GM13976 (cell line): ENCODE measurements at regions not wholly inside any gene's neighbourhood (a gene's known extent, or its start where the extent isn't known, plus 50 kb on each side); places are given as distances from the start of the nearest gene placed in this dataset.

Experiments used
- DNase-seq: peaks from one replicate; pipeline ENCODE4 v3.0.0; 2012; ENCODE audit warnings: low spot score
- CTCF ChIP-seq: IDR thresholded peaks from 2 replicates; pipeline ENCODE4 v1.5.1; 2012; ENCODE audit warnings: borderline replicate concordance, mild to moderate bottlenecking; ENCODE audit not compliant: insufficient read depth; ENCODE audit errors: extremely low read depth, missing control alignments, control extremely low read depth
- in situ Hi-C: fragments of 300-500 bp; cut with MboI; formaldehyde crosslinking; loops from one replicate; pipeline ENCODE4 v1.12.0; 2022; ENCODE audit warnings: low sequenced_read_pairs, mixed read lengths, inconsistent platforms; ENCODE audit not compliant: unreplicated experiment

- in situ Hi-C loops, result no loop called here
- no peak for DNase-seq
- TF ChIP-seq CTCF, result no peak
These were observed 277.6 kb downstream of the BCOR start for GRCh38 chrX:39819921-39820849.

GRCh38 chrX:39820938-39821708 is 276.6 kb downstream of the BCOR start:
- in situ Hi-C loops, result no loop called here
- DNase-seq, result peak; percentile 65
- TF ChIP-seq CTCF, result no peak

GRCh38 chrX:39821709-39822095 is 276.1 kb downstream of the BCOR start:
- in situ Hi-C loops, result no loop called here
- no peak for TF ChIP-seq CTCF
- DNase-seq, result no peak

GRCh38 chrX:39822133-39822748 is 275.5 kb downstream of the BCOR start:
- in situ Hi-C loops, result no loop called here
- no peak for TF ChIP-seq CTCF
- no peak for DNase-seq

GRCh38 chrX:39823424-39823823 is 274.3 kb downstream of the BCOR start:
- in situ Hi-C loops, result no loop called here
- no peak for TF ChIP-seq CTCF
- no peak for DNase-seq

- no peak for TF ChIP-seq CTCF
- in situ Hi-C loops, result no loop called here
- DNase-seq, result no peak
These were observed 273.9 kb downstream of the BCOR start for GRCh38 chrX:39823854-39824253.
